ENCODE measurements at regions not wholly inside any gene's neighbourhood (a gene's known extent, or its start where the extent isn't known, plus 50 kb on each side); places are given as distances from the start of the nearest gene placed in this dataset.

GRCh38 chr11:105553025-105553424, 56.8 kb upstream of the GRIA4 start:
- no peak for ATAC-seq (replicated peaks)
- H3K4me1 Mint-ChIP-seq, result no peaks in the 10 kb centered on the region

GRCh38 chr11:105548359-105548758, 61.5 kb upstream of the GRIA4 start:
- no peaks in the 10 kb centered on the region for H3K36me3 Mint-ChIP-seq (ENCODE audit: low read depth)
- H3K4me3 Mint-ChIP-seq, result no peak overlapping the region
- no peaks in the 10 kb centered on the region for H3K4me1 Mint-ChIP-seq
- peaks cover 4% of the 10 kb centered on the region for H3K27me3 Mint-ChIP-seq
- H3K9me3 Mint-ChIP-seq, result no peaks in the 10 kb centered on the region
- no peak overlapping the region for H3K27ac Mint-ChIP-seq
- ATAC-seq (replicated peaks), result no peak

More at GRCh38 chr11:105553025-105553424, 56.8 kb upstream of the GRIA4 start:
- Mint-ChIP-seq H3K4me3 (no peak overlapping the region), H3K36me3 (ENCODE audit: low read depth) (no peaks in the 10 kb centered on the region), H3K27me3 (peaks cover 20% of the 10 kb centered on the region), H3K9me3 (no peaks in the 10 kb centered on the region), H3K27ac (no peak overlapping the region)

- Mint-ChIP-seq H3K4me3 (no peak overlapping the region), H3K4me1 (no peaks in the 10 kb centered on the region), H3K36me3 (ENCODE audit: low read depth) (no peaks in the 10 kb centered on the region), H3K27ac (no peak overlapping the region), H3K27me3 (peaks cover 3% of the 10 kb centered on the region), H3K9me3 (no peaks in the 10 kb centered on the region)
- no peak for ATAC-seq (replicated peaks)
These were observed 71.3 kb upstream of the GRIA4 start for GRCh38 chr11:105538588-105538987.

- Mint-ChIP-seq H3K36me3 (ENCODE audit: low read depth) (no peaks in the 10 kb centered on the region), H3K27ac (no peak overlapping the region), H3K27me3 (peaks cover 3% of the 10 kb centered on the region), H3K4me3 (no peak overlapping the region), H3K9me3 (no peaks in the 10 kb centered on the region), H3K4me1 (no peaks in the 10 kb centered on the region)
- no peak for ATAC-seq (replicated peaks)
These were observed 72.3 kb upstream of the GRIA4 start for GRCh38 chr11:105537531-105537930.

- Mint-ChIP-seq H3K36me3 (ENCODE audit: low read depth) (no peaks in the 10 kb centered on the region), H3K27me3 (peaks cover 9% of the 10 kb centered on the region), H3K9me3 (peaks cover 4% of the 10 kb centered on the region), H3K4me3 (no peak overlapping the region), H3K27ac (no peak overlapping the region), H3K4me1 (no peaks in the 10 kb centered on the region)
- ATAC-seq (replicated peaks), result no peak
These were observed 85.6 kb upstream of the GRIA4 start for GRCh38 chr11:105524286-105524685.

- peaks cover 7% of the 10 kb centered on the region for H3K9me3 Mint-ChIP-seq
- H3K36me3 Mint-ChIP-seq (ENCODE audit: low read depth), result no peaks in the 10 kb centered on the region
- peaks cover 10% of the 10 kb centered on the region for H3K27me3 Mint-ChIP-seq
- no peak overlapping the region for H3K27ac Mint-ChIP-seq
- no peak for ATAC-seq (replicated peaks)
- H3K4me1 Mint-ChIP-seq, result no peaks in the 10 kb centered on the region
- no peak overlapping the region for H3K4me3 Mint-ChIP-seq
These were observed 89.0 kb upstream of the GRIA4 start for GRCh38 chr11:105520706-105521345.

- Mint-ChIP-seq H3K4me1 (no peaks in the 10 kb centered on the region), H3K4me3 (no peak overlapping the region), H3K36me3 (ENCODE audit: low read depth) (no peaks in the 10 kb centered on the region), H3K9me3 (no peaks in the 10 kb centered on the region), H3K27ac (no peak overlapping the region), H3K27me3 (peaks cover 8% of the 10 kb centered on the region)
- no peak for ATAC-seq (replicated peaks)
These were observed 102.2 kb upstream of the GRIA4 start for GRCh38 chr11:105507496-105508254.

GRCh38 chr11:105492010-105492409, 117.9 kb upstream of the GRIA4 start:
- peaks cover 4% of the 10 kb centered on the region for H3K27me3 Mint-ChIP-seq
- H3K36me3 Mint-ChIP-seq (ENCODE audit: low read depth), result no peaks in the 10 kb centered on the region
- ATAC-seq (replicated peaks), result no peak
- H3K9me3 Mint-ChIP-seq, result no peaks in the 10 kb centered on the region
- H3K27ac Mint-ChIP-seq, result no peak overlapping the region
- no peaks in the 10 kb centered on the region for H3K4me1 Mint-ChIP-seq
- no peak overlapping the region for H3K4me3 Mint-ChIP-seq

GRCh38 chr11:105491394-105491793, 118.5 kb upstream of the GRIA4 start:
- ATAC-seq (replicated peaks), result no peak
- H3K4me3 Mint-ChIP-seq, result no peak overlapping the region
- H3K27ac Mint-ChIP-seq, result no peak overlapping the region
- H3K27me3 Mint-ChIP-seq, result peaks cover 4% of the 10 kb centered on the region
- H3K9me3 Mint-ChIP-seq, result no peaks in the 10 kb centered on the region
- H3K36me3 Mint-ChIP-seq (ENCODE audit: low read depth), result no peaks in the 10 kb centered on the region
- no peaks in the 10 kb centered on the region for H3K4me1 Mint-ChIP-seq

GRCh38 chr11:105490333-105490732, 119.5 kb upstream of the GRIA4 start:
- Mint-ChIP-seq H3K27me3 (peaks cover 4% of the 10 kb centered on the region), H3K4me1 (no peaks in the 10 kb centered on the region), H3K36me3 (ENCODE audit: low read depth) (no peaks in the 10 kb centered on the region), H3K4me3 (no peak overlapping the region), H3K9me3 (no peaks in the 10 kb centered on the region), H3K27ac (no peak overlapping the region)
- ATAC-seq (replicated peaks), result no peak

- Mint-ChIP-seq H3K36me3 (ENCODE audit: low read depth) (no peaks in the 10 kb centered on the region), H3K27me3 (peaks cover 4% of the 10 kb centered on the region), H3K4me3 (no peak overlapping the region), H3K4me1 (no peaks in the 10 kb centered on the region), H3K9me3 (no peaks in the 10 kb centered on the region), H3K27ac (no peak overlapping the region)
- ATAC-seq (replicated peaks), result no peak
These were observed 120.4 kb upstream of the GRIA4 start for GRCh38 chr11:105489446-105489845.

GRCh38 chr11:105486929-105487328, 122.9 kb upstream of the GRIA4 start:
- Mint-ChIP-seq H3K4me3 (no peak overlapping the region), H3K36me3 (ENCODE audit: low read depth) (no peaks in the 10 kb centered on the region), H3K9me3 (no peaks in the 10 kb centered on the region), H3K4me1 (no peaks in the 10 kb centered on the region), H3K27ac (no peak overlapping the region), H3K27me3 (peaks cover 3% of the 10 kb centered on the region)
- ATAC-seq (replicated peaks), result no peak

GRCh38 chr11:105469931-105470330, 139.9 kb upstream of the GRIA4 start:
- H3K27me3 Mint-ChIP-seq, result no peaks in the 10 kb centered on the region
- no peaks in the 10 kb centered on the region for H3K9me3 Mint-ChIP-seq
- H3K36me3 Mint-ChIP-seq (ENCODE audit: low read depth), result no peaks in the 10 kb centered on the region
- ATAC-seq (replicated peaks), result no peak
- no peak overlapping the region for H3K4me3 Mint-ChIP-seq
- no peak overlapping the region for H3K27ac Mint-ChIP-seq
- H3K4me1 Mint-ChIP-seq, result no peaks in the 10 kb centered on the region

- no peak for ATAC-seq (replicated peaks)
- Mint-ChIP-seq H3K36me3 (ENCODE audit: low read depth) (no peaks in the 10 kb centered on the region), H3K27ac (no peak overlapping the region), H3K4me1 (no peaks in the 10 kb centered on the region), H3K4me3 (no peak overlapping the region), H3K27me3 (no peaks in the 10 kb centered on the region), H3K9me3 (no peaks in the 10 kb centered on the region)
These were observed 141.7 kb upstream of the GRIA4 start for GRCh38 chr11:105468154-105468553.

GRCh38 chr11:105466582-105467228, 143.2 kb upstream of the GRIA4 start:
- no peaks in the 10 kb centered on the region for H3K4me1 Mint-ChIP-seq
- no peak for ATAC-seq (replicated peaks)
- no peaks in the 10 kb centered on the region for H3K9me3 Mint-ChIP-seq
- no peak overlapping the region for H3K4me3 Mint-ChIP-seq
- H3K27me3 Mint-ChIP-seq, result no peaks in the 10 kb centered on the region
- no peaks in the 10 kb centered on the region for H3K36me3 Mint-ChIP-seq (ENCODE audit: low read depth)
- H3K27ac Mint-ChIP-seq, result no peak overlapping the region
